K562 (cell line): ENCODE measurements at regions not wholly inside any gene's neighbourhood (a gene's known extent, or its start where the extent isn't known, plus 50 kb on each side); places are given as distances from the start of the nearest gene placed in this dataset.

Experiments
- ATAC-seq: fragments of 200-7000 bp; cut with Tn5 transposase; 3 replicates; pipeline ENCODE4 v1.9.1; 2020; ENCODE audit warnings: moderate library complexity
- BruUV-seq: library from RNA; stranded (reverse); fragments of 400-500 nt; replicated peaks from 2 replicates; lab custom pipeline; 2021; lab: Mats Ljungman, UMichigan
- CTCF ChIA-PET: fragments of 300-600 bp; formaldehyde crosslinking; extraction: SDS; loops from one replicate; lab custom pipeline; 2021; ENCODE audit warnings: low intra/inter-chr PET ratio; lab: Yijun Ruan, JAX
- POLR2A ChIA-PET: fragments of 300-600, 350-650 bp; sonication (Branson Sonifier 250); formaldehyde crosslinking; extraction: SDS; loops from one replicate; lab custom pipeline; 2021; ENCODE audit warnings: antibody characterized with exemption, inconsistent platforms; lab: Yijun Ruan, JAX
- DNase-seq, 4 experiments: peaks; one replicate each; pipeline versions ENCODE4 v3.0.0 to v3.0.0-alpha.2; 2011 to 2018; ENCODE audit warnings: low spot score in 3 of 4, mixed read lengths in 3 of 4; ENCODE audit errors: extremely low read depth in 1 of 4
- FAIRE-seq: peaks from 2 replicates; lab custom pipeline; 2011; peaks lifted over from hg19 to GRCh38; lab: Jason Lieb, UNC
- H2AFZ ChIP-seq: 2 replicates; pipeline ENCODE4 v1.6.0; 2011; ENCODE audit warnings: low read depth, low read length, control low read depth, inconsistent platforms
- H3K27ac ChIP-seq: fragments of 200-600 bp; 3 replicates; pipeline ENCODE4 v1.8.0; 2011; ENCODE audit warnings: low read depth, mild to moderate bottlenecking, control low read depth, inconsistent platforms, low read length, moderate library complexity, mixed read lengths; ENCODE audit errors: extremely low read depth
- H3K27me3 ChIP-seq, 2 experiments: fragments of 300-600 bp in 1 of 2; 2 replicates in 1 of 2; 3 replicates in 1 of 2; pipeline versions ENCODE4 v1.6.0 to v1.8.0; 2011; ENCODE audit warnings: inconsistent platforms in 2 of 2, low read length in 2 of 2, mild to moderate bottlenecking in 1 of 2, mixed read lengths in 1 of 2, moderate library complexity in 1 of 2; ENCODE audit not compliant: control insufficient read depth in 2 of 2, insufficient read depth in 2 of 2
- H3K36me3 ChIP-seq: fragments of 300-600 bp; 3 replicates; pipeline ENCODE4 v1.8.0; 2011; ENCODE audit warnings: mild to moderate bottlenecking, low read length, inconsistent platforms; ENCODE audit not compliant: control insufficient read depth, insufficient read depth
- H3K4me1 ChIP-seq, 2 experiments: fragments of 200-600 bp in 1 of 2; replicated peaks in 1 of 2; 2 replicates in 1 of 2; 3 replicates in 1 of 2; pipeline versions ENCODE4 v1.5.1 to v1.8.0; 2011; ENCODE audit warnings: inconsistent platforms in 2 of 2, low read length in 2 of 2, mild to moderate bottlenecking in 1 of 2, mixed read lengths in 1 of 2, moderate library complexity in 1 of 2; ENCODE audit not compliant: control insufficient read depth in 2 of 2, insufficient read depth in 2 of 2
- H3K4me2 ChIP-seq: 2 replicates; pipeline ENCODE4 v1.6.1; 2011; ENCODE audit warnings: low read length, control low read depth, inconsistent platforms, mixed read lengths; ENCODE audit not compliant: insufficient read depth
- H3K4me3 ChIP-seq: fragments of 200-600 bp; sonication (generic), shearing (Covaris generic); 2 replicates; pipeline ENCODE4 v1.5.1; 2016; ENCODE audit warnings: control low read depth, inconsistent platforms
- H3K79me2 ChIP-seq: fragments of 200-600 bp; 3 replicates; pipeline ENCODE4 v1.8.0; 2011; ENCODE audit warnings: low read length, inconsistent platforms; ENCODE audit not compliant: control insufficient read depth, insufficient read depth
- H3K9ac ChIP-seq, 2 experiments: 2 replicates each; pipeline versions ENCODE4 v1.6.0 to v1.6.1; 2011; ENCODE audit warnings: low read depth in 2 of 2, low read length in 2 of 2, control low read depth in 1 of 2, inconsistent platforms in 1 of 2, mild to moderate bottlenecking in 1 of 2, mixed read lengths in 1 of 2; ENCODE audit not compliant: insufficient read depth in 1 of 2
- H3K9me1 ChIP-seq: one replicate; pipeline ENCODE4 v1.6.0; 2011; ENCODE audit warnings: inconsistent platforms, mild to moderate bottlenecking, low read length, moderate library complexity; ENCODE audit not compliant: control insufficient read depth, insufficient read depth
- H3K9me3 ChIP-seq: replicated peaks from 2 replicates; pipeline ENCODE4 v1.5.1; 2011; ENCODE audit warnings: low read depth, low read length, inconsistent platforms; ENCODE audit not compliant: control insufficient read depth, insufficient read depth
- H4K20me1 ChIP-seq: replicated peaks from 2 replicates; pipeline ENCODE4 v1.6.1; 2011; ENCODE audit warnings: low read length, inconsistent platforms, mixed read lengths; ENCODE audit not compliant: control insufficient read depth, insufficient read depth
- CBX3 ChIP-seq, 2 experiments: IDR thresholded peaks; 1 replicate in 1 of 2; 2 replicates in 1 of 2; pipeline ENCODE4 v1.6.1; 2012; ENCODE audit warnings: inconsistent platforms in 2 of 2, low read length in 2 of 2, borderline replicate concordance in 1 of 2, control low read depth in 1 of 2
- CHD1 ChIP-seq: fragments of 200-600 bp; sonication (generic); IDR thresholded peaks from one replicate; pipeline ENCODE4 v1.6.1; 2012; ENCODE audit warnings: mild to moderate bottlenecking, moderate library complexity, low read length, inconsistent platforms
- CREB3 ChIP-seq: fragments of 450-650 bp; conservative IDR thresholded peaks from 2 replicates; pipeline ENCODE4 v1.6.1; 2016; ENCODE audit warnings: missing genetic modification characterization, low read depth, mild to moderate bottlenecking, missing compliant biosample characterization, moderate library complexity
- ELK3 ChIP-seq: fragments of 450-650 bp; formaldehyde crosslinking; IDR thresholded peaks from 2 replicates; pipeline ENCODE4 v1.4.0; 2020; ENCODE audit warnings: mild to moderate bottlenecking
- MBD1 ChIP-seq: fragments of 250-450 bp; sonication (Bioruptor Pico); IDR thresholded peaks from 2 replicates; pipeline ENCODE4 v1.8.0; 2022; ENCODE audit warnings: inconsistent platforms
- MCM3 ChIP-seq: fragments of 450-650 bp; IDR thresholded peaks from 2 replicates; pipeline ENCODE4 v1.6.1; 2016
- NCOA4 ChIP-seq: fragments of 450-650 bp; IDR thresholded peaks from 2 replicates; pipeline ENCODE4 v1.6.1; 2018; ENCODE audit warnings: mild to moderate bottlenecking; ENCODE audit not compliant: partially characterized antibody
- NFATC3 ChIP-seq: fragments of 450-650 bp; IDR thresholded peaks from 2 replicates; pipeline ENCODE4 v1.6.1; 2017; ENCODE audit warnings: mild to moderate bottlenecking
- POU5F1 ChIP-seq: fragments of 150-350 bp; IDR thresholded peaks from 2 replicates; pipeline ENCODE4 v1.6.1; 2014; ENCODE audit warnings: borderline replicate concordance, low read length, low read depth, mild to moderate bottlenecking; ENCODE audit not compliant: partially characterized antibody
- RBM39 ChIP-seq: fragments of 200-400 bp; formaldehyde crosslinking; optimal IDR thresholded peaks from 2 replicates; pipeline ENCODE3; 2018; ENCODE audit warnings: low read depth, low read length
- ZNF212 ChIP-seq: fragments of 450-650 bp; formaldehyde crosslinking; IDR thresholded peaks from 2 replicates; pipeline ENCODE4 v1.4.0; 2020; ENCODE audit warnings: mild to moderate bottlenecking
- ZNF407 ChIP-seq: fragments of 450-650 bp; IDR thresholded peaks from 2 replicates; pipeline ENCODE4 v1.6.1; 2016; ENCODE audit warnings: low read depth
- WGBS: fragments of 100-300 bp; shearing (Covaris generic); methylation state at CpG from one replicate; pipeline ENCODE4 v1.1.6; 2016; ENCODE audit warnings: low coverage, mixed read lengths; ENCODE audit not compliant: insufficient coverage; ENCODE audit errors: missing lambda C conversion rate; 5-methylcytosine and 5-hydroxymethylcytosine counted together
- in situ Hi-C: fragments of 300-500 bp; cut with MboI; formaldehyde crosslinking; loops from 4 replicates; pipeline ENCODE4 v1.15.0; 2018; ENCODE audit warnings: inconsistent platforms, mixed read lengths
- intact Hi-C: fragments of 100-400 bp; cut with micrococcal nuclease; formaldehyde crosslinking; loops from 2 replicates; pipeline ENCODE4 v1.14.2; 2022

GRCh38 chr13:76797361-76797760, 88.8 kb downstream of the KCTD12 start:
- TF ChIP-seq NFATC3 (no peak), CREB3 (tag) (no peak), MCM3 (no peak), ELK3 (no peak), ZNF407 (no peak), NCOA4 (no peak), MBD1 (CRISPR knock-in tag) (no peak), POU5F1 (no peak), CHD1 (no peak), CBX3 (IDR thresholded peaks at IDR 0.05; ENCODE audit: borderline replicate concordance in 1 of 2, low read length in 2 of 2) (no peak), RBM39 (no peak), ZNF212 (CRISPR knock-in tag) (no peak)
- ATAC-seq (no peak), FAIRE-seq (no peak), DNase-seq (no peak)
- no peaks in the 10 kb centered on the region for H3K27me3 ChIP-seq
- intact Hi-C loops = no loop called here
- H3K79me2 ChIP-seq = no peaks in the 10 kb centered on the region
- WGBS = 0% methylated on average over 5 of the region's 5 CpGs
- ChIA-PET CTCF (no interaction called here), POLR2A (no interaction called here)
- no TSS peak for BruUV-seq
- H3K36me3 ChIP-seq = no peaks in the 10 kb centered on the region
- no peaks in the 10 kb centered on the region for H3K4me1 ChIP-seq
- no peak overlapping the region for H3K9ac ChIP-seq
- no peak overlapping the region for H2AFZ ChIP-seq
- H3K4me3 ChIP-seq = no peak overlapping the region
- H3K9me3 ChIP-seq = no peaks in the 10 kb centered on the region
- H3K27ac ChIP-seq = no peak overlapping the region
- no peaks in the 10 kb centered on the region for H3K9me1 ChIP-seq
- no peak overlapping the region for H3K4me2 ChIP-seq
- no peaks in the 10 kb centered on the region for H4K20me1 ChIP-seq
- in situ Hi-C loops = no loop called here
